Activated T-helper 1 cell treated with anti-CD3 and anti-CD28 coated beads, Interleukin-12 subunit alpha, Interleukin-12 subunit beta, Interleukin-2, Interleukin-4 antibody, amounts not matched to agents 30 ng/mL and 10 ng/mL and 1 ng/mL, durations not matched to agents 14 hours and 24 hours and 36 hours (primary cell): ENCODE measurements at regions not wholly inside any gene's neighbourhood (a gene's known extent, or its start where the extent isn't known, plus 50 kb on each side); places are given as distances from the start of the nearest gene placed in this dataset.

ENCODE experiments used
- DNase-seq: peaks from one replicate; pipeline ENCODE4 v3.0.0; 2021; ENCODE audit warnings: low spot score
- H3K27ac Mint-ChIP-seq: one replicate; pipeline ENCODE4 v1.8.0; 2021; ENCODE audit warnings: mild to moderate bottlenecking, mixed read lengths
- H3K27me3 Mint-ChIP-seq: one replicate; pipeline ENCODE4 v1.8.0; 2022; ENCODE audit warnings: mild to moderate bottlenecking, moderate library complexity, mixed read lengths; ENCODE audit not compliant: insufficient read depth
- H3K36me3 Mint-ChIP-seq: one replicate; pipeline ENCODE4 v1.8.0; 2021; ENCODE audit warnings: low read depth, mixed read lengths
- H3K4me1 Mint-ChIP-seq: one replicate; pipeline ENCODE4 v1.8.0; 2021; ENCODE audit warnings: low read depth, mixed read lengths
- H3K4me3 Mint-ChIP-seq: one replicate; pipeline ENCODE4 v1.8.0; 2021; ENCODE audit warnings: mild to moderate bottlenecking, moderate library complexity, mixed read lengths
- H3K9me3 Mint-ChIP-seq: one replicate; pipeline ENCODE4 v1.8.0; 2021; ENCODE audit warnings: mixed read lengths
- intact Hi-C: fragments of 100-400 bp; cut with micrococcal nuclease; formaldehyde crosslinking; loops from one replicate; pipeline ENCODE4 v1.15.1; 2024

GRCh38 chr2:58865436-58865835, 624.3 kb upstream of the FANCL start:
- Mint-ChIP-seq H3K27ac (no peak overlapping the region), H3K4me1 (peaks cover 6% of the 10 kb centered on the region), H3K9me3 (no peaks in the 10 kb centered on the region), H3K4me3 (no peak overlapping the region), H3K36me3 (no peaks in the 10 kb centered on the region), H3K27me3 (no peaks in the 10 kb centered on the region)
- intact Hi-C loops = no loop called here
- DNase-seq = no peak

DNA sequence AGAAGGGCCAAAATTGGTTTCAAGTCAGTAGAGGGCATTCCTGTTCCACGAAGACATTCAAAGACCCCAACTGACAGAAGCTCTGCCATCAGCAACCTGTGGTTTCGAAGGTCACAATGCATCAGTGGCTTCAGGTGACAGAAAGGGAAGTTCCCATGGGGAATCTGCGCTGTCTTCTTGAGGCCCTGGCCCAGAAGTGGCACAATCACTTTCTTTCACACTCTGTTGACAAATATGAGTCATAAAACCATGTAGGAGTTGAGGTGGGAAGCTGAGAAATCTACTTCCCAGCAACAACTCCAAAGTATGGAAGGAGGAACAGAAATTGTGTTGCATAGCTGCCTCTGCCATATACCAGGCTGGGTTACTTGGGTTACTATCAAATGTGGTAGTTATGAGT, 621.1 kb upstream of the FANCL start:
- Mint-ChIP-seq H3K4me1 (peaks cover 6% of the 10 kb centered on the region), H3K27ac (no peak overlapping the region), H3K9me3 (no peaks in the 10 kb centered on the region), H3K36me3 (no peaks in the 10 kb centered on the region), H3K4me3 (no peak overlapping the region), H3K27me3 (no peaks in the 10 kb centered on the region)
- no peak for DNase-seq
- intact Hi-C loops = no loop called here

- Mint-ChIP-seq H3K9me3 (no peaks in the 10 kb centered on the region), H3K4me1 (no peaks in the 10 kb centered on the region), H3K27me3 (no peaks in the 10 kb centered on the region), H3K4me3 (no peak overlapping the region), H3K27ac (no peak overlapping the region), H3K36me3 (no peaks in the 10 kb centered on the region)
- no peak for DNase-seq
- intact Hi-C loops = no loop called here
Observed at GRCh38 chr2:58860586-58860985, 619.5 kb upstream of the FANCL start.

- no peaks in the 10 kb centered on the region for H3K36me3 Mint-ChIP-seq
- H3K27me3 Mint-ChIP-seq = no peaks in the 10 kb centered on the region
- no peaks in the 10 kb centered on the region for H3K4me1 Mint-ChIP-seq
- DNase-seq = no peak
- no peak overlapping the region for H3K4me3 Mint-ChIP-seq
- no peak overlapping the region for H3K27ac Mint-ChIP-seq
- intact Hi-C loops = no loop called here
- H3K9me3 Mint-ChIP-seq = no peaks in the 10 kb centered on the region
Observed at GRCh38 chr2:58856100-58856499, 615.0 kb upstream of the FANCL start.

GRCh38 chr2:58853420-58853819, 612.3 kb upstream of the FANCL start:
- intact Hi-C loops = no loop called here
- Mint-ChIP-seq H3K9me3 (no peaks in the 10 kb centered on the region), H3K27me3 (no peaks in the 10 kb centered on the region), H3K4me1 (no peaks in the 10 kb centered on the region), H3K27ac (no peak overlapping the region), H3K36me3 (no peaks in the 10 kb centered on the region), H3K4me3 (no peak overlapping the region)
- no peak for DNase-seq

DNA sequence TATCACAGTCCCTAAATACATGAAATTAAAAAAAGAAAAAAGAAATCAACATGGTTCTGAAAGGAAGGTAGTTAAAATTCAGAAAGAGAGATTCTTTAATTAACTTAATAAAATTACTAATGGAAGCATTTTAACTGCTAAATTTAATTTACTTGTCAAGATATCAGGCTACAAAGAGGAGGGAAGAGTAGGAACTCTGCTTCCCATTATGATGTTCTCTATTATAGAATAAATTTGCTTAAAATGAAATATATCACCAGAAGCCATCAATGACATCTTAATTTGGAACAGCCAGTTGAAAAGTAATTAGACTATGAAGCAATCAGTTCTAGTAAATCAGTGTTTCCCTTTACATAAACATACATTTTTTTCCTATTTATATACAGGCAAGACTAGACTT, 611.8 kb upstream of the FANCL start:
- Mint-ChIP-seq H3K36me3 (no peaks in the 10 kb centered on the region), H3K4me3 (no peak overlapping the region), H3K9me3 (no peaks in the 10 kb centered on the region), H3K4me1 (no peaks in the 10 kb centered on the region), H3K27ac (no peak overlapping the region), H3K27me3 (no peaks in the 10 kb centered on the region)
- intact Hi-C loops = no loop called here
- no peak for DNase-seq

GRCh38 chr2:58852243-58852642, 611.1 kb upstream of the FANCL start:
- intact Hi-C loops = no loop called here
- no peak for DNase-seq
- H3K27me3 Mint-ChIP-seq = no peaks in the 10 kb centered on the region
- H3K27ac Mint-ChIP-seq = no peak overlapping the region
- no peak overlapping the region for H3K4me3 Mint-ChIP-seq
- no peaks in the 10 kb centered on the region for H3K9me3 Mint-ChIP-seq
- H3K36me3 Mint-ChIP-seq = no peaks in the 10 kb centered on the region
- H3K4me1 Mint-ChIP-seq = no peaks in the 10 kb centered on the region

DNA sequence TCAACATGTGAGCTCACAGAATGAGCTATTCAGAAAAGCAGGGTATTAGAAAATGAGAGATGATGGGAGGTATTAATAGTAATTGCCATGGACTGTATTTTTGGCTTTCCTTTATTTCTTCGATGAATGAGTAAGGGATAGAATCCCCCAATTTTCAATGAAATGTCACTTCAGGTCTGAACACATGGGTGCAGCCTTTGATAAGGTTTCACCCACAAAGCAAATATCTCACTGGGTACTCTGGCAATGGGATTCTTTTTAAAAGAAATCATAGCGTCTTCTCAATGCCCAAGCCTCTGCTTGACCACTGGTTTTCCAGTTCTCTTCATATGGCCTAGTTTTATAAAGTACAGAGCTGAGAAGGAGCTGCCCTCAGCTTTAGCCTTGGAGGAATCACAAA, 610.5 kb upstream of the FANCL start:
- DNase-seq = no peak
- Mint-ChIP-seq H3K27me3 (no peaks in the 10 kb centered on the region), H3K9me3 (no peaks in the 10 kb centered on the region), H3K4me3 (no peak overlapping the region), H3K4me1 (no peaks in the 10 kb centered on the region), H3K27ac (no peak overlapping the region), H3K36me3 (no peaks in the 10 kb centered on the region)
- intact Hi-C loops = no loop called here

GRCh38 chr2:58845011-58845410, 603.9 kb upstream of the FANCL start:
- H3K4me3 Mint-ChIP-seq = no peak overlapping the region
- no peaks in the 10 kb centered on the region for H3K9me3 Mint-ChIP-seq
- no peaks in the 10 kb centered on the region for H3K4me1 Mint-ChIP-seq
- no peak overlapping the region for H3K27ac Mint-ChIP-seq
- DNase-seq = no peak
- no peaks in the 10 kb centered on the region for H3K36me3 Mint-ChIP-seq
- intact Hi-C loops = no loop called here
- H3K27me3 Mint-ChIP-seq = no peaks in the 10 kb centered on the region

GRCh38 chr2:58842501-58843155, 601.5 kb upstream of the FANCL start:
- intact Hi-C loops = no loop called here
- DNase-seq = no peak
- Mint-ChIP-seq H3K9me3 (no peaks in the 10 kb centered on the region), H3K27me3 (no peaks in the 10 kb centered on the region), H3K27ac (no peak overlapping the region), H3K4me3 (no peak overlapping the region), H3K4me1 (no peaks in the 10 kb centered on the region), H3K36me3 (no peaks in the 10 kb centered on the region)

- H3K27me3 Mint-ChIP-seq = no peaks in the 10 kb centered on the region
- no peak overlapping the region for H3K27ac Mint-ChIP-seq
- no peak overlapping the region for H3K4me3 Mint-ChIP-seq
- peaks cover 5% of the 10 kb centered on the region for H3K9me3 Mint-ChIP-seq
- H3K4me1 Mint-ChIP-seq = no peaks in the 10 kb centered on the region
- no peak for DNase-seq
- intact Hi-C loops = no loop called here
- no peaks in the 10 kb centered on the region for H3K36me3 Mint-ChIP-seq
Observed at GRCh38 chr2:58834404-58834803, 593.3 kb upstream of the FANCL start.

DNA sequence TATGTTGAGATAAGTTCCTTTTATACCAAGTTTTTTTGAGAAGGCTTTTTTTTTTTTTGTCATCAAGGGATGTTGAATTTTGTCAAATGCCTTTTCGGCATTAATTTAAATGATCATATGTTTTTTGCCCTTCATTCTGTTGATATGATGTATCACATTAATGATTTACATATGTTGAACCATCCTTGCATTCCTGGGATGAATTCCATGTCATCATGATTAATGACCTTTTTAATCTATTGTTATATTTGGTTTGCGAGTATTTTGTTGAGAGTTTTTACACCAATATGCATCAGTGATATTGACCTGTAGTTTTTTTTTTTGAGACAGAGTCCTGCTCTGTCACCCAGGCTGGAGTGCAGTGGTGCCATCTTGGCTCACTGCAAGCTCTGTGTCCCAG, 585.7 kb upstream of the FANCL start:
- H3K4me1 Mint-ChIP-seq = no peaks in the 10 kb centered on the region
- H3K4me3 Mint-ChIP-seq = no peak overlapping the region
- H3K9me3 Mint-ChIP-seq = peaks cover 20% of the 10 kb centered on the region
- no peak for DNase-seq
- H3K36me3 Mint-ChIP-seq = no peaks in the 10 kb centered on the region
- intact Hi-C loops = no loop called here
- H3K27ac Mint-ChIP-seq = no peak overlapping the region
- no peaks in the 10 kb centered on the region for H3K27me3 Mint-ChIP-seq

DNA sequence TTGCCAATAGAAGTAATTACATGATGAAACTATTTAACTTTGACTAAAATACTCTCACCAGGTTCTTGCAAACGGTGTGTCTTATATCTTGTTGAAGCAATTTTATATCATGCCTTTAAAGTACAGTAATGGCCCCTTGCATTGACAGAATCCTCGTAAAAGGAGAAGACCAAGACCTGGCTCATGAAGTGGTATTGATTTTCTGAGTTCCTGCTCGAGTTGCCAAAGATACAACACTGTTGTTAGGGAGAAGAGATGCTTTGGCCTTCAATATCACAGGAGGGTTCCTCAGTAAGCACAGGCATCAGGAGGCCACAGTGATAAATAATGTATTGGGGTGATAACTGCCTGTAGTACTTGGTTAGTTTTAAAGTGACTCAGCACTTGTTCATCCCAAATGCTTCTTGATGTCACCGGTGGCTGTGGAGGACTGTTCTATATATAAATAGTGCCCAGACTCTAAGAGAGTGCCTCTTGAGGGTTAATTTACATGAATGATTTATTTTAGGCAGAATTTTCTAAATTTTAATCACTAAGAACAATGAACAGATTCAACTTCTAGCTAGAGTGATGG, 571.7 kb upstream of the FANCL start:
- no peaks in the 10 kb centered on the region for H3K27me3 Mint-ChIP-seq
- no peak overlapping the region for H3K4me3 Mint-ChIP-seq
- intact Hi-C loops = no loop called here
- no peak for DNase-seq
- no peaks in the 10 kb centered on the region for H3K36me3 Mint-ChIP-seq
- H3K4me1 Mint-ChIP-seq = no peaks in the 10 kb centered on the region
- H3K27ac Mint-ChIP-seq = no peak overlapping the region
- no peaks in the 10 kb centered on the region for H3K9me3 Mint-ChIP-seq

- Mint-ChIP-seq H3K4me1 (no peaks in the 10 kb centered on the region), H3K27ac (no peak overlapping the region), H3K27me3 (no peaks in the 10 kb centered on the region), H3K9me3 (no peaks in the 10 kb centered on the region), H3K4me3 (no peak overlapping the region), H3K36me3 (no peaks in the 10 kb centered on the region)
- DNase-seq = no peak
- intact Hi-C loops = no loop called here
Observed at GRCh38 chr2:58805126-58805525, 564.0 kb upstream of the FANCL start.
